ENCODE measurements at regions not wholly inside any gene's neighbourhood (a gene's known extent, or its start where the extent isn't known, plus 50 kb on each side); places are given as distances from the start of the nearest gene placed in this dataset.

GRCh38 chr12:38985961-38986360, 80.6 kb upstream of the CPNE8 start:
- TF ChIP-seq EZH2 (IDR thresholded peaks at IDR 0.05; ENCODE audit: low read depth) (no peak), CTCF (conservative IDR thresholded peaks at IDR 0.05) (no peak)
